Right lobe of liver (tissue), 6 donors: ENCODE measurements at regions not wholly inside any gene's neighbourhood (a gene's known extent, or its start where the extent isn't known, plus 50 kb on each side); places are given as distances from the start of the nearest gene placed in this dataset.

Experiments used
- ATAC-seq, 4 donors: fragments of 200-7000 bp; cut with Tn5 transposase; one replicate each; pipeline ENCODE4 v1.9.1; 2020; ENCODE audit warnings: mild to moderate bottlenecking in 4 of 4, moderate library complexity in 4 of 4
- DNase-seq, 3 donors: peaks; one replicate each; pipeline ENCODE4 v3.0.0-alpha.2; 2020
- H3K27ac ChIP-seq, 3 donors: fragments of 200-600 bp; one replicate each; pipeline ENCODE4 v1.8.0; 2022
- H3K27me3 ChIP-seq, 2 donors: fragments of 200-600 bp; one replicate each; pipeline ENCODE4 v1.8.0; 2022
- H3K36me3 ChIP-seq, 4 donors: fragments of 200-600 bp; sonication (generic) in 1 of 4; one replicate each; pipeline versions ENCODE4 v1.5.1 to v1.8.0; 2017 to 2022; ENCODE audit warnings: control low read depth in 1 of 4
- H3K4me1 ChIP-seq, 4 donors: fragments of 200-600 bp; sonication (generic) in 1 of 4; one replicate each; pipeline versions ENCODE4 v1.5.1 to v1.8.0; 2017 to 2022; ENCODE audit warnings: control low read depth in 1 of 4
- H3K4me3 ChIP-seq, 3 donors: fragments of 200-600 bp; one replicate each; pipeline ENCODE4 v1.8.0; 2022
- H3K9me3 ChIP-seq, 4 donors: fragments of 200-600 bp; sonication (generic) in 1 of 4; one replicate each; pipeline versions ENCODE4 v1.5.1 to v1.8.0; 2017 to 2022; ENCODE audit warnings: control low read depth in 1 of 4
- POLR2A ChIP-seq: fragments of 450-650 bp; IDR thresholded peaks from one replicate; pipeline ENCODE4 v1.6.1; 2017; ENCODE audit warnings: antibody characterized with exemption, mild to moderate bottlenecking
- WGBS: methylation state at CpG from one replicate; pipeline ENCODE4 v1.1.6; 2018; ENCODE audit warnings: low coverage, low lambda C conversion rate; ENCODE audit not compliant: insufficient coverage; ENCODE audit errors: missing lambda C conversion rate; 5-methylcytosine and 5-hydroxymethylcytosine counted together
- intact Hi-C, 2 donors: fragments of 100-400 bp; cut with DNase I; formaldehyde crosslinking; loops; one replicate each; pipeline versions ENCODE4 v1.11.2 to v1.14.1; 2022
- TF ChIP-seq, protein P1 (sequence below), 4 donors: fragments of 200-600 bp in 3 of 4; fragments of 450-650 bp in 1 of 4; IDR thresholded peaks; one replicate each; pipeline versions ENCODE4 v1.5.1 to v1.8.0; 2016 to 2022; ENCODE audit warnings: antibody characterized with exemption in 4 of 4, mild to moderate bottlenecking in 2 of 4
- donor health status: DM: no; HTN: yes; CAD: no.
- donor health status: DM: no; HTN: no; CAD: no.
- donor health status: DM: no; HTN: no; CAD: no.
- donor health status: DM: no; HTN: yes; CAD: no.
- donor health status: DM: no; HTN: yes; CAD: no.

- H3K4me3 ChIP-seq = no peak overlapping the region
- no peak for TF ChIP-seq POLR2A
- TF ChIP-seq, protein P1, sequence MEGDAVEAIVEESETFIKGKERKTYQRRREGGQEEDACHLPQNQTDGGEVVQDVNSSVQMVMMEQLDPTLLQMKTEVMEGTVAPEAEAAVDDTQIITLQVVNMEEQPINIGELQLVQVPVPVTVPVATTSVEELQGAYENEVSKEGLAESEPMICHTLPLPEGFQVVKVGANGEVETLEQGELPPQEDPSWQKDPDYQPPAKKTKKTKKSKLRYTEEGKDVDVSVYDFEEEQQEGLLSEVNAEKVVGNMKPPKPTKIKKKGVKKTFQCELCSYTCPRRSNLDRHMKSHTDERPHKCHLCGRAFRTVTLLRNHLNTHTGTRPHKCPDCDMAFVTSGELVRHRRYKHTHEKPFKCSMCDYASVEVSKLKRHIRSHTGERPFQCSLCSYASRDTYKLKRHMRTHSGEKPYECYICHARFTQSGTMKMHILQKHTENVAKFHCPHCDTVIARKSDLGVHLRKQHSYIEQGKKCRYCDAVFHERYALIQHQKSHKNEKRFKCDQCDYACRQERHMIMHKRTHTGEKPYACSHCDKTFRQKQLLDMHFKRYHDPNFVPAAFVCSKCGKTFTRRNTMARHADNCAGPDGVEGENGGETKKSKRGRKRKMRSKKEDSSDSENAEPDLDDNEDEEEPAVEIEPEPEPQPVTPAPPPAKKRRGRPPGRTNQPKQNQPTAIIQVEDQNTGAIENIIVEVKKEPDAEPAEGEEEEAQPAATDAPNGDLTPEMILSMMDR (IDR thresholded peaks at IDR 0.05) = no peak
- intact Hi-C loops = no loop called here
- WGBS = 5% methylated on average over 3 of the region's 3 CpGs
- no peak overlapping the region for H3K27ac ChIP-seq
- H3K9me3 ChIP-seq = no peaks in the 10 kb centered on the region
- DNase-seq (no peak), ATAC-seq (no peak)
- H3K4me1 ChIP-seq = no peaks in the 10 kb centered on the region
- H3K36me3 ChIP-seq = no peaks in the 10 kb centered on the region
- H3K27me3 ChIP-seq = no peaks in the 10 kb centered on the region
Observed at GRCh38 chr16:65672960-65673359, 551.1 kb upstream of the CDH11 start.

DNA sequence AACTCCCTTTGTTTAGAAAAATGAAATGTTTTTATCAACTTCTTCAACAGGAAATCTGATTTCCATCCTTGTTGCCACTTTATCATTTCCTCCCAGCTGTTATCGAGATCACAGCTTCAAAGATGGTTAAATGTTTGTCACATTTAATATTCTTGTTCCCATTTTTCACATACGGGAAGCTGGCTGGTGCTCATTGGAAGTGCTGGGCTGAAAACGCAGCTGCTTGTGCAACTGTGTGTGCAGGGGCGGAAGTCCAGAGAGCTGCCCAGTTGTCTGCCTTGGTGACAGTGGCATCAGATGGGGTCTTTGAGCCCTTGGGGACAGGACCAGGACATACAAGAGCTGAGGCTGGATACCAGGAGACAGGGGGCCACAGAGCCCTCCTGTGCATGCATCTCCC is 549.2 kb upstream of the CDH11 start:
- ATAC-seq = no peak
- H3K27ac ChIP-seq = no peak overlapping the region
- WGBS = 37% methylated on average over 3 of the region's 4 CpGs
- no peak for DNase-seq
- intact Hi-C loops = no loop called here
- H3K27me3 ChIP-seq = no peaks in the 10 kb centered on the region
- TF ChIP-seq, protein P1 (IDR thresholded peaks at IDR 0.05) = no peak
- TF ChIP-seq POLR2A = no peak
- H3K9me3 ChIP-seq = no peaks in the 10 kb centered on the region
- H3K4me3 ChIP-seq = no peak overlapping the region
- H3K36me3 ChIP-seq = no peaks in the 10 kb centered on the region
- no peaks in the 10 kb centered on the region for H3K4me1 ChIP-seq

GRCh38 chr16:65668064-65668595 is 546.3 kb upstream of the CDH11 start:
- intact Hi-C loops = no loop called here
- Histone ChIP-seq H3K36me3 (no peaks in the 10 kb centered on the region), H3K4me1 (no peaks in the 10 kb centered on the region), H3K9me3 (no peaks in the 10 kb centered on the region), H3K27ac (no peak overlapping the region), H3K4me3 (no peak overlapping the region), H3K27me3 (no peaks in the 10 kb centered on the region)
- no peak for ATAC-seq
- TF ChIP-seq, protein P1 (IDR thresholded peaks at IDR 0.05) = no peak
- no peak for TF ChIP-seq POLR2A
- no peak for DNase-seq
- 38% methylated on average over 3 of the region's 3 CpGs for WGBS

GRCh38 chr16:65667011-65667578 is 545.2 kb upstream of the CDH11 start:
- H3K9me3 ChIP-seq = no peaks in the 10 kb centered on the region
- DNase-seq (no peak), ATAC-seq (no peak)
- no peak overlapping the region for H3K4me3 ChIP-seq
- H3K4me1 ChIP-seq = no peaks in the 10 kb centered on the region
- no peaks in the 10 kb centered on the region for H3K36me3 ChIP-seq
- H3K27me3 ChIP-seq = no peaks in the 10 kb centered on the region
- 89% methylated on average over 3 of the region's 7 CpGs for WGBS
- intact Hi-C loops = no loop called here
- no peak overlapping the region for H3K27ac ChIP-seq
- no peak for TF ChIP-seq POLR2A
- TF ChIP-seq, protein P1 (IDR thresholded peaks at IDR 0.05) = no peak
